ENCODE measurements at regions not wholly inside any gene's neighbourhood (a gene's known extent, or its start where the extent isn't known, plus 50 kb on each side); places are given as distances from the start of the nearest gene placed in this dataset.
A peak's percentile ranks its signal among the peaks of the same experiment; 100 is the strongest.

DNA sequence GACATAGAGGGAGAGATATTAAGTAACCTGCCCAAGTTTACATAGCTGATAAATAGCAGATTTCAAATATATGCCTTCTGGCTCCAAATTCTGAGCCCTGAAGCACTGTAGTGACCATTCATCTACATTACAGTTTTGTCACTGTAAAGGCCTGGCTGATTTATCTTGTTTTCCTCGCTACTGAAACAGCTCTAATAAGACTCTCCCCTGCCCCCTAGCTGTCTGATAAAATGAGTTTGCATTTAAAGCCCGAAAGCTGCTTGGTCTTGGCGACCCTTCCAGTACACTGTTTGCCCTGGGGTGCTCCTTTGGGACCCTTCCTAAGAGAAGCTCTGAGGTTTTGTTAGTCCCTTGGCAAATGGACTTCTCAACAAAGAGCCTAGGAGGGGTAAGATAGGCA lies 59.7 kb upstream of the RAB11FIP2 start:
- DNase-seq: peak; percentile 1 to 14 (median 10)

DNA sequence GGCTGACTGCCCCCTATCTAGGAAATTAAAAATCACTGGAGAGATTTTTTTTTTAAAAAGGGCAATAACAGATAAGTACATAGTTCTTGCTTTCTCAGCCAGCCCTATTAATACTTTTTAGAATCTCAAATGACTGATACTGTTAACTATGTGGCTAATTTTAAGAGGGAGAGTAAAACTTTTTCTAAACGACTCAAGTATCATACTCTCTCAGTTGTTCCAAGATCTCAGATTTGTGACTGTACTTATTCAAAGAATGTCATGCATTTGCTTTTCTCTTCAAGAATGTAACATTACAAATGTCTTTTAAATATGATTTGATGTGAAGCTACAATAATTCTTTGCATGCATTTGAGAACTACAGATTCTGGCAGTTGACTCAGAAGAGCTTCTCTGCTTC lies 55.4 kb upstream of the RAB11FIP2 start:
- no peak for DNase-seq

DNA sequence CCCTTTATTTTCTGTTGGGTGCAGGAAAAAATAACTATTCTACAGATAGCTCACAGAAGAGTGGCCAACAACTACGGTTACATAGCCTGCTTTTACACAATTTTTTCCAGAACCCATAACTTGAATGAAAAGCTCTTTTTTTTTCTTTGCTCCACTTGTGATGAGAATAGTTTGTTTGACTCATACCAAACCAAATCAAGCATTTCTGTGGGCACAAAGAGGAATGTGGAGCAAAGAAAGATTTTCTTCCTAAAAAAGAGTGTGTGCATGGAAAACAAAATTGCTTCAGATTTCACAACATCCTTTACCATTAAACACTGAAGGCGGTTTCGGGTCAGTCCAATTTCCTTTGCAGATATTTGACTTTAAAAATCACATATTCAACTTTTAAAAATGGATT lies 54.8 kb upstream of the RAB11FIP2 start:
- no peak for DNase-seq

Data from suppressor macrophage (primary cell).